OCI-LY7 (cell line): ENCODE measurements at regions not wholly inside any gene's neighbourhood (a gene's known extent, or its start where the extent isn't known, plus 50 kb on each side); places are given as distances from the start of the nearest gene placed in this dataset.

ENCODE experiments used
- BruUV-seq: library from RNA; stranded (reverse); fragments of 400-500 nt; replicated peaks from 2 replicates; lab custom pipeline; 2021; lab: Mats Ljungman, UMichigan
- CTCF ChIA-PET: fragments of 300-600 bp; sonication (Branson Sonifier 250); formaldehyde crosslinking; loops from one replicate; lab custom pipeline; 2022; ENCODE audit warnings: antibody characterized with exemption; ENCODE audit not compliant: unreplicated experiment; lab: Charles Lee
- POLR2A ChIA-PET: fragments of 300-600 bp; sonication (Branson Sonifier 250); formaldehyde crosslinking; loops from one replicate; lab custom pipeline; 2022; ENCODE audit warnings: antibody characterized with exemption; lab: Charles Lee
- DNase-seq: peaks from one replicate; pipeline ENCODE4 v3.0.0-alpha.2; 2015; ENCODE audit warnings: low spot score
- H2AFZ ChIP-seq: fragments of 200-600 bp; sonication (generic), shearing (Covaris generic); 2 replicates; pipeline ENCODE4 v1.6.1; 2014; ENCODE audit warnings: mild to moderate bottlenecking, antibody characterized with exemption, low read length, moderate library complexity
- H3K27ac ChIP-seq: fragments of 200-600 bp; sonication (generic); 2 replicates; pipeline ENCODE4 v1.5.1; 2014; ENCODE audit warnings: mixed run types, low read depth, mild to moderate bottlenecking, moderate library complexity, low read length, inconsistent platforms; ENCODE audit not compliant: poor library complexity, severe bottlenecking
- H3K36me3 ChIP-seq: fragments of 200-600 bp; sonication (generic); 2 replicates; pipeline ENCODE4 v1.6.1; 2014; ENCODE audit warnings: mild to moderate bottlenecking, antibody characterized with exemption, low read length, moderate library complexity, mixed read lengths; ENCODE audit not compliant: insufficient read depth
- H3K4me1 ChIP-seq: fragments of 200-600 bp; sonication (generic); 2 replicates; pipeline ENCODE4 v1.5.1; 2014; ENCODE audit warnings: mild to moderate bottlenecking, low read length; ENCODE audit not compliant: insufficient read depth, poor library complexity, severe bottlenecking
- H3K4me2 ChIP-seq: fragments of 200-600 bp; sonication (generic); 2 replicates; pipeline ENCODE4 v1.6.1; 2014; ENCODE audit warnings: mild to moderate bottlenecking, low read length
- H3K4me3 ChIP-seq: fragments of 200-600 bp; sonication (generic); 2 replicates; pipeline ENCODE4 v1.5.1; 2014; ENCODE audit warnings: mild to moderate bottlenecking, low read depth, low read length; ENCODE audit not compliant: poor library complexity, severe bottlenecking
- H3K79me2 ChIP-seq: fragments of 200-600 bp; sonication (generic); 2 replicates; pipeline ENCODE4 v1.6.1; 2016; ENCODE audit warnings: low read depth, mild to moderate bottlenecking, low read length, moderate library complexity, mixed read lengths; ENCODE audit not compliant: insufficient read depth
- H3K9me2 ChIP-seq: fragments of 200-600 bp; sonication (generic); 2 replicates; pipeline ENCODE4 v1.6.1; 2016; ENCODE audit warnings: mild to moderate bottlenecking, low read length, mixed read lengths; ENCODE audit not compliant: insufficient read depth
- H3K9me3 ChIP-seq: fragments of 200-600 bp; sonication (generic); 2 replicates; pipeline ENCODE4 v1.6.1; 2014; ENCODE audit warnings: mild to moderate bottlenecking, mixed run types, low read length, mixed read lengths
- H4K20me1 ChIP-seq: fragments of 200-600 bp; sonication (generic); 2 replicates; pipeline ENCODE4 v1.6.1; 2014; ENCODE audit warnings: mild to moderate bottlenecking, antibody characterized with exemption, low read length, moderate library complexity, mixed read lengths; ENCODE audit not compliant: insufficient read depth
- EZH2phosphoT487 ChIP-seq: fragments of 200-600 bp; sonication (generic); IDR thresholded peaks from 2 replicates; pipeline ENCODE4 v1.6.1; 2018; ENCODE audit warnings: low read depth, borderline replicate concordance, mild to moderate bottlenecking, mixed run types, antibody characterized with exemption, low read length, moderate library complexity, mixed read lengths
- intact Hi-C: fragments of 100-400 bp; cut with micrococcal nuclease; formaldehyde crosslinking; loops from one replicate; pipeline ENCODE4 v1.10.0; 2022; ENCODE audit not compliant: unreplicated experiment
- TF ChIP-seq, protein P1 (sequence below): fragments of 200-600 bp; sonication (generic); conservative IDR thresholded peaks from 2 replicates; pipeline ENCODE4 v1.5.1; 2014; ENCODE audit warnings: mild to moderate bottlenecking, antibody characterized with exemption, low read length, moderate library complexity, mixed read lengths

- intact Hi-C loops: no loop called here
- POLR2A ChIA-PET: interaction anchor here (0.7 to 1.0 kb wide), 3 partner anchors 9 to 69 kb away, joined by 3 to 4 read pairs (median 3); no protein-coding TSS in a partner anchor
Measured at GRCh38 chr3:82596805-82597204, 835.4 kb upstream of the GBE1 start.

DNA sequence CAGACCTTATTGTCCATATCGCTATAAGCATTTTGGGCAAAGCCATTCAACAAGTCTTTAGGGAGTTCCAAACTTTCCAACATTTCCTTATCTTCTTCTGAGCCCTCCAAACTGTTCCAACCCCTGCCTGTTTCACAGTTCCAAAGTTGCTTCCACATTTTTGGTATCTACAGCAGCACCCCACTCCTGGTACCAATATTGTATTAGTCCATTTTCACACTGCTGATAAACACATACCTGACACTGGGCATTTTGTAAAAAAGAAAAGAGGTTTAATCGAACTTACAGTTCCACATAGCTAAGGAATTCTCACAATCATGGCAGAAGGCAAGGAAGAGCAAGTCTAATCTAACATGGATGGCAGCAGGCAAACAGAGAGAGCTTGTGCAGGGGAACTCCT, 834.1 kb upstream of the GBE1 start:
- H3K9me3 ChIP-seq: no peaks in the 10 kb centered on the region
- no peaks in the 10 kb centered on the region for H4K20me1 ChIP-seq
- no peak overlapping the region for H3K4me3 ChIP-seq
- no peak overlapping the region for H3K4me2 ChIP-seq
- H3K79me2 ChIP-seq: no peaks in the 10 kb centered on the region
- BruUV-seq: no TSS peak
- H2AFZ ChIP-seq: no peak overlapping the region
- ChIA-PET POLR2A (no interaction called here), CTCF (no interaction called here)
- H3K9me2 ChIP-seq: no peaks in the 10 kb centered on the region
- TF ChIP-seq, protein P1, sequence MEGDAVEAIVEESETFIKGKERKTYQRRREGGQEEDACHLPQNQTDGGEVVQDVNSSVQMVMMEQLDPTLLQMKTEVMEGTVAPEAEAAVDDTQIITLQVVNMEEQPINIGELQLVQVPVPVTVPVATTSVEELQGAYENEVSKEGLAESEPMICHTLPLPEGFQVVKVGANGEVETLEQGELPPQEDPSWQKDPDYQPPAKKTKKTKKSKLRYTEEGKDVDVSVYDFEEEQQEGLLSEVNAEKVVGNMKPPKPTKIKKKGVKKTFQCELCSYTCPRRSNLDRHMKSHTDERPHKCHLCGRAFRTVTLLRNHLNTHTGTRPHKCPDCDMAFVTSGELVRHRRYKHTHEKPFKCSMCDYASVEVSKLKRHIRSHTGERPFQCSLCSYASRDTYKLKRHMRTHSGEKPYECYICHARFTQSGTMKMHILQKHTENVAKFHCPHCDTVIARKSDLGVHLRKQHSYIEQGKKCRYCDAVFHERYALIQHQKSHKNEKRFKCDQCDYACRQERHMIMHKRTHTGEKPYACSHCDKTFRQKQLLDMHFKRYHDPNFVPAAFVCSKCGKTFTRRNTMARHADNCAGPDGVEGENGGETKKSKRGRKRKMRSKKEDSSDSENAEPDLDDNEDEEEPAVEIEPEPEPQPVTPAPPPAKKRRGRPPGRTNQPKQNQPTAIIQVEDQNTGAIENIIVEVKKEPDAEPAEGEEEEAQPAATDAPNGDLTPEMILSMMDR: no peak
- no peak for TF ChIP-seq EZH2phosphoT487
- no peaks in the 10 kb centered on the region for H3K4me1 ChIP-seq
- no peak for DNase-seq
- H3K27ac ChIP-seq: no peak overlapping the region
- intact Hi-C loops: no loop called here
- no peaks in the 10 kb centered on the region for H3K36me3 ChIP-seq

More at GRCh38 chr3:82596805-82597204, 835.4 kb upstream of the GBE1 start:
- no TSS peak for BruUV-seq
- H3K4me1 ChIP-seq: no peaks in the 10 kb centered on the region
- no peak overlapping the region for H3K4me2 ChIP-seq
- H3K27ac ChIP-seq: no peak overlapping the region
- TF ChIP-seq, protein P1: no peak
- TF ChIP-seq EZH2phosphoT487: no peak
- H3K4me3 ChIP-seq: no peak overlapping the region
- H3K36me3 ChIP-seq: no peaks in the 10 kb centered on the region
- H3K9me2 ChIP-seq: 0 out of 2 replicates have a peak, but pooled peaks cover 4% of the 10 kb centered on the region
- DNase-seq: no peak
- H2AFZ ChIP-seq: no peak overlapping the region
- no peaks in the 10 kb centered on the region for H3K9me3 ChIP-seq
- H4K20me1 ChIP-seq: no peaks in the 10 kb centered on the region
- H3K79me2 ChIP-seq: no peaks in the 10 kb centered on the region
- CTCF ChIA-PET: no interaction called here

DNA sequence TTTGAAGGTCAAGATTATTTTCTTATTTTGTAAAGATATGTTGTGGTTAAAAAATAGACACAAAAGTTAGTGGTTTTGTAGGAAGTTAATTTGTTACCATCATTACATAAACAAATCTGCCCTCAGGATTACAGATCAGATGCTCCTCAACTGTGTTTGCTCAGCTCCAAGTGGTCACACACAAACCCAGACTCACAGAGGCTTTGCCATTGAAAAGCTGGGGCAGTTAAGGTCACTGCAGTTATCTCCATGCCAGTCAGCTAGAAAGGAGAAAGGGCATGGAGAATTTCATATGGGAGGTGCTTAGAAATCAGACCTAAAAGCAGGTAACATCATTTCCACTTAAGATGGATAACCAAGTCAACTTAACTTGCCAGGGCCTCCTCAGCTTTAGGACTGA, 825.7 kb upstream of the GBE1 start:
- BruUV-seq: no TSS peak
- Histone ChIP-seq H2AFZ (no peak overlapping the region), H3K4me2 (no peak overlapping the region), H3K79me2 (no peaks in the 10 kb centered on the region), H3K4me3 (no peak overlapping the region), H4K20me1 (no peaks in the 10 kb centered on the region), H3K9me3 (no peaks in the 10 kb centered on the region), H3K36me3 (no peaks in the 10 kb centered on the region), H3K4me1 (no peaks in the 10 kb centered on the region), H3K9me2 (no peaks in the 10 kb centered on the region), H3K27ac (no peak overlapping the region)
- POLR2A ChIA-PET: no interaction called here
- intact Hi-C loops: no loop called here
- no peak for DNase-seq
- TF ChIP-seq, protein P1: no peak
- CTCF ChIA-PET: no interaction called here
